Stimulated activated CD8-positive, alpha-beta memory T cell treated with anti-CD3 and anti-CD28 coated beads, Interleukin-15, amount 100 ng/mL, for 4 hours (primary cell): ENCODE measurements at regions not wholly inside any gene's neighbourhood (a gene's known extent, or its start where the extent isn't known, plus 50 kb on each side); places are given as distances from the start of the nearest gene placed in this dataset.

ENCODE experiments used
- DNase-seq, 2 donors: peaks; one replicate each; pipeline ENCODE4 v3.0.0-alpha.2; 2020; ENCODE audit warnings: low read depth in 2 of 2

- DNase-seq: no peak
Measured at GRCh38 chr11:122234780-122235179, 118.8 kb upstream of the BLID start.

DNA sequence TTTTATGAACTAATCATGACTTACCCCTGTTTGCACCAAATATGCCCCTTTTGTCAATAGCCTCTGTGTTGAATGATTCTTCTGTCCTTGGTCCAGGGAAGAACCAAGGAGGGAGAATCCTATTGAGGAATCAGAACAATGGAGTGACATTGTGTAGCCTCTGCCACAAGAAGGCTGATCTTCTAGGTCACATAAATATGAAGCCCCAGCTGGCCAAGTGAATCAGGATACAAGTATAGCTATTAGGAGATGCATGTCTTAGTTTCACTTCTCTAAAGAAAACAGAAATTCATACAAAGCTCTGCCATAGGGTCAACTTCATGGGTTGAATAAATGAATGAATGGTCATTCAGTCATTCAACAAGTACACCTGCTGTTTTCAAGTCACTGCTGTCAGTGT lies 118.2 kb upstream of the BLID start:
- DNase-seq: no peak

- DNase-seq: no peak
Measured at GRCh38 chr11:122232985-122233384, 117.0 kb upstream of the BLID start.

GRCh38 chr11:122230385-122230755 lies 114.4 kb upstream of the BLID start:
- no peak for DNase-seq

- DNase-seq: no peak
Measured at GRCh38 chr11:122229481-122230384, 113.7 kb upstream of the BLID start.

- DNase-seq: no peak
Measured at GRCh38 chr11:122229078-122229477, 113.1 kb upstream of the BLID start.

GRCh38 chr11:122226810-122227379 lies 110.9 kb upstream of the BLID start:
- DNase-seq: no peak

- no peak for DNase-seq
Measured at GRCh38 chr11:122224867-122225266, 108.9 kb upstream of the BLID start.

- DNase-seq: no peak
Measured at GRCh38 chr11:122220321-122220720, 104.3 kb upstream of the BLID start.

DNA sequence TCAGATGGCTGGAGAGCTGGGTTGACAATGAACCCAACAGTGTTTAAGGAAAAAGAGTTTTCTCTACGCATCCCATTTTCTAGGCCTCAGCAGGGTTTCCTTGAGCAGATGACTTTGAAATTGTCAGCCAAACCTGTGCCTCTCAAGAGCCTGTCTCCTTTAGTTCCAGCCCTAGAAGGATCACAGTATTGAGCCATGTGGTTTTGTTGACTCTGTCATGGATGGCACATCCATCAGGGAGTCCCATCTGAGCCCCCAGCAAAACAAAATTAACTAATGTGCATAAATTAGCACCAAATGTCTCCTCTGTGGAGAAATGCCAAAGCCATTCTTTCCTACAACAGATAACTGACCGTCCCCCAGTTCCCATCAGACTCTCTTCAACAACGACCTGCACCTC lies 103.8 kb upstream of the BLID start:
- no peak for DNase-seq

DNA sequence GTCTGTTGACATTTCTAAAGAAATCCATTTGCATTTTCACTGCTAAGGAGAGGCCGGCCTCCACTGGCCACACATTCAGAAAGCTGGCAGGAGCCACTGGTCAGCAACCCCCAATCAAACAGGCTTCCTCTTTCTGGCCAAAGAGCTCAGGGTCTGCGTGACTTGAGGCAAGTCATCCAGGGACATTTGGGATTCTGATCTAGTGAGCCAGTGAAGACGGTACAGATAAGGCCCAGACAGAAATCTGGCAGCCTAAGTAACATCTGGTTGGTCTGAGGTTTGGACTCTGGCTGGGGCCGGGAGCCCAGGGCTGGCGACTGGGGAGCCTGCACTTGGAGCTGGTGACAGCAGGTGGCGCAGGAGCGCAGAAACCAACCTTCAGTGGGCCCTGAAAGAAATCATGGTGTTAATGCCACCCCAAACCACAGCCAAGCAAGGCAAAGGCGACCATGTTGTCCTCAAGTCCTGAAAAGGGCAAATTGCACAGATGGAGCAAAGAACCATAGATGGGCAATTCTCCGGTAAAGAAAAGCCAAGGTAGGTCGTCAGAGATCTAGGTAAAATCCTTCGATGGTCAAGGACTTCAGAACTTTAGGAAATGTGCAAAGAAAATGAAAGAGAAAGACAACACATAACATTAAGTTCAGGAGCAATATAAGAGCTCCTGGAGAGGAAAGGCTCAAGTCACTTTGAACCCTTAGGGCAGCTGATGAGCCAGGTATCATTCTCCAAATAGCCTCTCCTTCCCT lies 99.4 kb upstream of the BLID start:
- no peak for DNase-seq

- DNase-seq: no peak
Measured at GRCh38 chr11:122214567-122214966, 98.6 kb upstream of the BLID start.

- DNase-seq: no peak
Measured at GRCh38 chr11:122214080-122214479, 98.1 kb upstream of the BLID start.

GRCh38 chr11:122213171-122213570 lies 97.2 kb upstream of the BLID start:
- no peak for DNase-seq

DNA sequence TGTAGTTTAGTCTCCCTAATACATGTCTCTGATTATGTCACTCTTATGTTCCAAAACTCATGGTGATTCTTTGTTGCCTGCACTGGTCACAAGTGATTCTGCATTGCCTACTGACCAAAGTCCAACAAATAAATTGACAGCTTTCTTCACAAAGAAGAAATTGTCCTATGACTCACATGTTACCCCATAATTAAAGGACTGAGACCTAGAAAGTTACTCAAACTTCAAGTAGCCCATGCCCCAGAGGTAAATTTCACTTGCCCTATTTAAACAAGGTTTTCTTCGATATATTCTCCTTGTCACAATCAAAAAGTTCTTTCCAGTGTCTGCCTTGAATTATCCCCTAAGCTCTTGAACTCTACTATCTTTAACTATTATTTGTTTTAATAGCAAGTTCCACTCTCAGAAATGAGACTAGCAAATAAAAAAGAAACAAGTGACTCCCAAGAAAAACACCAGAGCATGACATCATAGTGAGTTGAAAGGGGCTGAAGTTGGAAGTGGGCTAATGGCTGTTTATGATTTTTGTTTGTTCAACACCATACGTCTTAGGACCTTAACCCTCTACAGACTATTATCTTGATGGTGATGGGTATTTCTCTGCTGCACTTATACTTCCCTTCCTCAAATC lies 94.5 kb upstream of the BLID start:
- DNase-seq: no peak

DNA sequence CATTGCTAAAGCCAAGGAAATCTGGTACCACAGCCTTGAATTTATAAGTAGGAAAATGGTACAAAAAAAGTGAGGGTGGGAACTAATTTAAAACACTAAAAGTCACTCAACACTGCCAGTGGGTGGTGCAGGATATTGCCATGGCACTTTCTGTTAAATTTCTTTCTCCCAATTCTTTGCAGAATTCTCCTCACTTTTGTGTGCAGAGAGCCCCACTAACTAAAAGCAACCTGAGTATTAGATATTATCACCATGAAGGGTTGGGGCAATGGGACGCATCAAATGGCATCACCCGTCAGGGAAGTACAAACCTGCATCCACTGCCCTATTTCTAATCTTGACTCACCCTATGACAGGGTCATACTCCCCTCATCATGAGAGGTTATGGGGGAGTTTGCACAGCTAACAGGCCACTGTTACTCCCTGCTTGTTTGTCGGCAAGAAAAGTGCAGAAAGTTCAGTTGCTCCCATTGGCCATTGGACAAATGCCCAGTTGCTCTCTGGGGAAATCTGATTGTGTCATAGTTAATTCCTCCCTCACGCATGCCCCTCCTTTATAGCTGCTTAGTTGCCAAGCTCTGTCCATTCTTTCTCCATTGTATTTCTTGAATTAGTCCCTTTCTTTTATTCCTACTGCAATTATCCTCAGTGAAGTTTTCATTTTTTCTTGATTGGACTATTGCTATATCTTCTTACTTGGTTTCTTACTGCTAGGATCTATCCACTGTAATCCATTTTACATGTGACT lies 93.8 kb upstream of the BLID start:
- DNase-seq: no peak

DNA sequence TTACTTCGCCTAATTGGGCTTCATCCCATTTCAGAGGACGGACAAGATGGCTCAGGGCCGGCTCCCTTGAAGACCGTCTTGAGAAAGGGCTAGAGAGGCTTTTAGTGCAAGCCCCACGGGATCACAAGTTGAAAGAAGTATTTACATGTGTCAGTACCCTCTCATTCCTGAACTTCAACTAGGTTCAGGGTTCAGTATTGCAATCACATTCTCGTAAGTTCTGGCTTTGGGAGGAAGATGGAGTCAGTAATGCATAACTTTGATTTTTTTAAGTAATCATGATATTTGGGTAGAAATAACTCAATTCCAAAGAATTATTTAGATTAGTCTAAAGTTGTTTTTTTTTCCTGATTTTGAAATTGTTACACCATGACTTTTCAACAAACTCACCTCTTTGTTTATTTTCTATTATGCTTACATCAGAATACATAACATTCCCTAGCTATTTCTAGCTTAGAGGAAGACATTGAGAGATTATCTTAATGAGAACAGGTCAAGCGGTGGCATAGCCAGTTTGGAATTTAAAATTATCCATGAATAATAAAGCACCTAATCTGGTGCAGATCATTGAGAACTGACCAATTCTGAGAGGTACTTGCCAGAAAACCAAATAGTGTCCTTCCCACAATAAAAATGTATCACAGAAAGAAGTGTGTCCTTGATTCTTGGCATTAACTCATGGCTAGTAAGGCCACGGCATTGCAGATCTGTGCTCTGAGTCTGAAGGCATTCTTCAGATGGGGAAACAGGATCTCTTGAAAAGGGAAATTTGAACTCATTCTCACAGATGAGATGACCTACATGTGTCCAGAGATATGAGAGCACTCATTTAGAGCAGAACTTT lies 92.1 kb upstream of the BLID start:
- no peak for DNase-seq

DNA sequence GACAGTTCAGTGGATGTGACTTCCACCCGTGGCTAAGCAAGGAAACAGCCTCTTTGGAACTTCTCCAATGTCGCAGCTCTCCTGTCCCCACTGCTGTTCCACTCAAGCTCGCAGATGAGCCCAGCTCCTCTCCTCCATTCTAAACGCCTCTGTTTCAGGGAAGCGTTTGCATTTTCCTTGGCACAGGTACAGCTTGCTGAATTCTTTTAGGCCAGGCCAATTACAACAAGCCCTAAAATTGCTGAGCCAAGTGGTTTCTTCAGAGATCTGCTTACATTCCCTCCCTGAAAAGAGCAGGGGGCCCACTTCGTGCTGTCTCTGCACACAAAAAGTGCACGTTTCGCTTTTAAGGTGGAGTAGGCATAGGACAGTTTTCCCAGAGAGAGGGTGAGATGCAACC lies 91.5 kb upstream of the BLID start:
- DNase-seq: no peak

GRCh38 chr11:122205036-122205435 lies 89.0 kb upstream of the BLID start:
- DNase-seq: no peak

- DNase-seq: no peak
Measured at GRCh38 chr11:122204206-122204605, 88.2 kb upstream of the BLID start.
